ENCODE measurements at regions not wholly inside any gene's neighbourhood (a gene's known extent, or its start where the extent isn't known, plus 50 kb on each side); places are given as distances from the start of the nearest gene placed in this dataset.
A peak's percentile ranks its signal among the peaks of the same experiment; 100 is the strongest.

- intact Hi-C loops (cut with micrococcal nuclease; ENCODE audit: unreplicated experiment): loop anchor here (10.0 kb wide), 1 partner anchor 245 kb away; the partner anchor contains the start of gene ARMC5
- Histone ChIP-seq H3K36me3 (ENCODE audit: insufficient read depth, low read length, poor library complexity, severe bottlenecking) (peaks cover 3% of the 10 kb centered on the region), H3K9me3 (ENCODE audit: low read depth, low read length, poor library complexity, severe bottlenecking) (no peaks in the 10 kb centered on the region), H3K27me3 (replicated peaks; ENCODE audit: insufficient read depth, low read depth, low read length, poor library complexity) (no peaks in the 10 kb centered on the region), H3K4me1 (ENCODE audit: insufficient read depth, low read length, poor library complexity, severe bottlenecking) (no peaks in the 10 kb centered on the region), H3K4me3 (ENCODE audit: low read depth, low read length, poor library complexity, severe bottlenecking) (no peak overlapping the region), H3K27ac (ENCODE audit: low read depth, low read length, poor library complexity, severe bottlenecking) (no peak overlapping the region)
- no peak for DNase-seq (ENCODE audit: low spot score)
- CTCF ChIA-PET: no interaction called here
- BruUV-seq (replicated peaks): no TSS peak
- POLR2A ChIA-PET (ENCODE audit: low non-redundant PET): no interaction called here
- TF ChIP-seq CTCF (conservative IDR thresholded peaks at IDR 0.05; ENCODE audit: low read depth, low read length): no peak
- TF ChIP-seq EZH2 (IDR thresholded peaks at IDR 0.05; ENCODE audit: borderline replicate concordance, low read depth, low read length, poor library complexity, severe bottlenecking): no peak
Measured at GRCh38 chr16:31699601-31700000, 171.9 kb downstream of the AHSP start.

- Histone ChIP-seq H3K27ac (ENCODE audit: low read depth, low read length, poor library complexity, severe bottlenecking) (no peak overlapping the region), H3K27me3 (replicated peaks; ENCODE audit: insufficient read depth, low read depth, low read length, poor library complexity) (no peaks in the 10 kb centered on the region), H3K4me1 (ENCODE audit: insufficient read depth, low read length, poor library complexity, severe bottlenecking) (no peaks in the 10 kb centered on the region), H3K9me3 (ENCODE audit: low read depth, low read length, poor library complexity, severe bottlenecking) (no peaks in the 10 kb centered on the region), H3K36me3 (ENCODE audit: insufficient read depth, low read length, poor library complexity, severe bottlenecking) (peaks cover 3% of the 10 kb centered on the region), H3K4me3 (ENCODE audit: low read depth, low read length, poor library complexity, severe bottlenecking) (peak overlapping the region; percentile 67)
- intact Hi-C loops (cut with micrococcal nuclease; ENCODE audit: unreplicated experiment): loop anchor here (5.0 kb wide), 1 partner anchor 193 kb away; the partner anchor contains the start of gene RUSF1
- POLR2A ChIA-PET (ENCODE audit: low non-redundant PET): no interaction called here
- TF ChIP-seq CTCF (conservative IDR thresholded peaks at IDR 0.05; ENCODE audit: low read depth, low read length) (no peak), EZH2 (IDR thresholded peaks at IDR 0.05; ENCODE audit: borderline replicate concordance, low read depth, low read length, poor library complexity, severe bottlenecking) (no peak)
- DNase-seq (ENCODE audit: low spot score): no peak
- BruUV-seq (replicated peaks): no TSS peak
- CTCF ChIA-PET: no interaction called here
Measured at GRCh38 chr16:31700200-31700529, 172.5 kb downstream of the AHSP start.

GRCh38 chr16:31700530-31701388 is 172.8 kb upstream of the ZNF267 start:
- ChIA-PET CTCF (no interaction called here), POLR2A (ENCODE audit: low non-redundant PET) (no interaction called here)
- Histone ChIP-seq H3K4me3 (ENCODE audit: low read depth, low read length, poor library complexity, severe bottlenecking) (peak overlapping the region; percentile 67), H3K9me3 (ENCODE audit: low read depth, low read length, poor library complexity, severe bottlenecking) (no peaks in the 10 kb centered on the region), H3K27ac (ENCODE audit: low read depth, low read length, poor library complexity, severe bottlenecking) (no peak overlapping the region), H3K27me3 (replicated peaks; ENCODE audit: insufficient read depth, low read depth, low read length, poor library complexity) (no peaks in the 10 kb centered on the region), H3K36me3 (ENCODE audit: insufficient read depth, low read length, poor library complexity, severe bottlenecking) (peaks cover 3% of the 10 kb centered on the region), H3K4me1 (ENCODE audit: insufficient read depth, low read length, poor library complexity, severe bottlenecking) (no peaks in the 10 kb centered on the region)
- TF ChIP-seq EZH2 (IDR thresholded peaks at IDR 0.05; ENCODE audit: borderline replicate concordance, low read depth, low read length, poor library complexity, severe bottlenecking) (no peak), CTCF (conservative IDR thresholded peaks at IDR 0.05; ENCODE audit: low read depth, low read length) (no peak; the same call in 1 of the 2 replicates)
- peak; percentile 76 for DNase-seq (ENCODE audit: low spot score)
- intact Hi-C loops (cut with micrococcal nuclease; ENCODE audit: unreplicated experiment): loop anchor here (5.0 kb wide), 1 partner anchor 193 kb away; the partner anchor contains the start of gene RUSF1
- BruUV-seq (replicated peaks): no TSS peak

All from A673 (cell line).